PC-3 (cell line): ENCODE measurements at regions not wholly inside any gene's neighbourhood (a gene's known extent, or its start where the extent isn't known, plus 50 kb on each side); places are given as distances from the start of the nearest gene placed in this dataset.

Experiments used
- CTCF ChIP-seq: fragments of 300-600 bp; sonication (generic); conservative IDR thresholded peaks from 2 replicates; pipeline ENCODE4 v1.5.1; 2017; ENCODE audit warnings: antibody characterized with exemption, low read depth, mild to moderate bottlenecking, low read length
- EZH2 ChIP-seq: fragments of 300-600 bp; sonication (generic); IDR thresholded peaks from one replicate; pipeline ENCODE4 v1.6.1; 2017; ENCODE audit warnings: antibody characterized with exemption, mild to moderate bottlenecking, low read length; ENCODE audit not compliant: unreplicated experiment

- TF ChIP-seq CTCF, result no peak
- TF ChIP-seq EZH2, result no peak
These were observed 148.8 kb upstream of the PCDH18 start for GRCh38 chr4:137681081-137681480.
